HCT116 (cell line): ENCODE measurements at regions not wholly inside any gene's neighbourhood (a gene's known extent, or its start where the extent isn't known, plus 50 kb on each side); places are given as distances from the start of the nearest gene placed in this dataset.

Experiments
- CBX3 ChIP-seq: IDR thresholded peaks from 2 replicates; pipeline ENCODE4 v1.6.1; 2012; ENCODE audit warnings: low read depth
- CEBPB ChIP-seq: IDR thresholded peaks from 2 replicates; pipeline ENCODE4 v1.6.1; 2012; ENCODE audit warnings: low read depth
- CTCF ChIP-seq, 3 experiments: fragments of 200-600 bp in 1 of 3; sonication (generic) in 1 of 3; IDR thresholded peaks in 2 of 3; conservative IDR thresholded peaks in 1 of 3; 2 replicates each; pipeline ENCODE4 v1.5.1; 2012 to 2017; ENCODE audit warnings: low read depth in 2 of 3, low read length in 2 of 3, antibody characterized with exemption in 1 of 3, borderline replicate concordance in 1 of 3, control low read depth in 1 of 3, mild to moderate bottlenecking in 1 of 3, mixed read lengths in 1 of 3, mixed run types in 1 of 3, moderate library complexity in 1 of 3; ENCODE audit not compliant: insufficient read depth in 1 of 3
- EGR1 ChIP-seq: IDR thresholded peaks from 2 replicates; pipeline ENCODE4 v1.6.1; 2012; ENCODE audit warnings: low read depth
- EZH2 ChIP-seq: fragments of 200-600 bp; sonication (generic); IDR thresholded peaks from 2 replicates; pipeline ENCODE4 v1.6.1; 2017; ENCODE audit warnings: antibody characterized with exemption, mixed run types
- EZH2phosphoT487 ChIP-seq: fragments of 200-600 bp; IDR thresholded peaks from 2 replicates; pipeline ENCODE4 v1.6.1; 2018; ENCODE audit warnings: antibody characterized with exemption, borderline replicate concordance
- JUND ChIP-seq: IDR thresholded peaks from 2 replicates; pipeline ENCODE4 v1.6.1; 2012
- POLR2A ChIP-seq: IDR thresholded peaks from 2 replicates; pipeline ENCODE4 v1.7.0; 2011; ENCODE audit warnings: borderline replicate concordance; ENCODE audit not compliant: insufficient read depth, insufficient read length; ENCODE audit errors: extremely low read depth
- POLR2AphosphoS5 ChIP-seq: IDR thresholded peaks from 2 replicates; pipeline ENCODE4 v1.6.1; 2011; ENCODE audit warnings: mild to moderate bottlenecking, low read depth, low read length, moderate library complexity
- SIN3A ChIP-seq: IDR thresholded peaks from 2 replicates; pipeline ENCODE4 v1.6.1; 2012; ENCODE audit warnings: low read depth
- SP1 ChIP-seq: IDR thresholded peaks from 2 replicates; pipeline ENCODE4 v1.6.1; 2012; ENCODE audit warnings: low read depth
- SRF ChIP-seq: IDR thresholded peaks from 2 replicates; pipeline ENCODE4 v1.6.1; 2012; ENCODE audit warnings: low read depth

DNA sequence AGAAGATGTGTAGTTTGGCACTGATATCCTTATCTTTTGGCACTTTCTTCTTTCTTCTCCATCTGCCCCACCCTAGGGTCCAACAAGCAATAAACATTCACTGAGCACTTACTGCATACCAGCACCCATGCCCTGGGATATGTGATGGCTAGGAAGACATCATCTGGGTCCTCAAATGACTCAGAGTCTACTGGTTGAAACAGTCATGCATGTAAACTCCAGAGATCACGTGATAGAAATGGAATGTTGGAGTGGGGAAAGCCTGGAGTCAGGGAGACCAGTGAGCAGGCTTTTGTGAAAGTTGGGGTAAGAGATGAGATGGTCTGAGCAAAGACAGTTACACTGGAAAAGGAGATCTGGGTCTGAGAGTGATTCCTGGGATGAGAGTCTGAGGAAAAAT is 724.9 kb upstream of the TENM4 start:
- no peak for TF ChIP-seq CTCF (IDR thresholded peaks at IDR 0.05 in 2 of 3, conservative IDR thresholded peaks at IDR 0.05 in 1 of 3; ENCODE audit: borderline replicate concordance in 1 of 3, insufficient read depth in 1 of 3, low read depth in 2 of 3, low read length in 2 of 3)
- no peak for TF ChIP-seq CBX3
- no peak for TF ChIP-seq JUND
- no peak for TF ChIP-seq EGR1
- TF ChIP-seq EZH2phosphoT487 = no peak
- TF ChIP-seq EZH2 = no peak
- TF ChIP-seq SRF = no peak
- no peak for TF ChIP-seq CEBPB
- TF ChIP-seq POLR2A = no peak
- no peak for TF ChIP-seq POLR2AphosphoS5
- no peak for TF ChIP-seq SIN3A
- no peak for TF ChIP-seq SP1
